OCI-LY1 (cell line): ENCODE measurements at regions not wholly inside any gene's neighbourhood (a gene's known extent, or its start where the extent isn't known, plus 50 kb on each side); places are given as distances from the start of the nearest gene placed in this dataset.

Experiments used
- H2AFZ ChIP-seq: fragments of 200-600 bp; sonication (generic), shearing (Covaris generic); 2 replicates; pipeline ENCODE4 v1.6.0; 2014; ENCODE audit warnings: antibody characterized with exemption, mild to moderate bottlenecking, low read length
- H3F3A ChIP-seq: fragments of 200-600 bp; sonication (generic), shearing (Covaris generic); 2 replicates; pipeline ENCODE4 v1.6.0; 2014; ENCODE audit warnings: mild to moderate bottlenecking, antibody characterized with exemption, low read length, moderate library complexity; ENCODE audit not compliant: insufficient read depth
- H3K27ac ChIP-seq: fragments of 200-600 bp; sonication (generic); 2 replicates; pipeline ENCODE4 v1.5.1; 2014; ENCODE audit warnings: low read length, mixed run types, mild to moderate bottlenecking, low read depth; ENCODE audit not compliant: poor library complexity, severe bottlenecking
- H3K27me3 ChIP-seq: fragments of 200-600 bp; sonication (generic); 2 replicates; pipeline ENCODE4 v1.6.0; 2014; ENCODE audit warnings: antibody characterized with exemption, mild to moderate bottlenecking, low read length, moderate library complexity; ENCODE audit not compliant: insufficient read depth
- H3K36me3 ChIP-seq: fragments of 200-600 bp; sonication (generic); 2 replicates; pipeline ENCODE4 v1.6.1; 2014; ENCODE audit warnings: mild to moderate bottlenecking, antibody characterized with exemption, low read length, moderate library complexity, mixed read lengths; ENCODE audit not compliant: insufficient read depth
- H3K4me1 ChIP-seq: fragments of 200-600 bp; sonication (generic); 2 replicates; pipeline ENCODE4 v1.5.1; 2014; ENCODE audit warnings: mild to moderate bottlenecking, low read length, moderate library complexity; ENCODE audit not compliant: insufficient read depth, severe bottlenecking
- H3K4me2 ChIP-seq: fragments of 200-600 bp; sonication (generic), shearing (Covaris generic); 2 replicates; pipeline ENCODE4 v1.6.1; 2014; ENCODE audit warnings: low read length
- H3K4me3 ChIP-seq: fragments of 200-600 bp; sonication (generic); 2 replicates; pipeline ENCODE4 v1.5.1; 2014; ENCODE audit warnings: low read length, low read depth, mild to moderate bottlenecking, mixed read lengths; ENCODE audit not compliant: poor library complexity, severe bottlenecking
- H3K79me2 ChIP-seq: fragments of 200-600 bp; shearing (Covaris generic); 2 replicates; pipeline ENCODE4 v1.6.1; 2016; ENCODE audit warnings: mixed run types, low read length, mixed read lengths; ENCODE audit not compliant: insufficient read depth
- H3K9ac ChIP-seq: fragments of 200-600 bp; sonication (generic), shearing (Covaris generic); 2 replicates; pipeline ENCODE4 v1.6.1; 2014; ENCODE audit warnings: mild to moderate bottlenecking, low read length, mixed read lengths
- H3K9me2 ChIP-seq: fragments of 200-600 bp; sonication (generic), shearing (Covaris generic); 2 replicates; pipeline ENCODE4 v1.6.1; 2014; ENCODE audit warnings: low read depth, mild to moderate bottlenecking, low read length, mixed read lengths
- H3K9me3 ChIP-seq: fragments of 200-600 bp; shearing (Covaris generic); 2 replicates; pipeline ENCODE4 v1.6.1; 2014; ENCODE audit warnings: low read length, mixed read lengths
- H4K20me1 ChIP-seq: fragments of 200-600 bp; sonication (generic), shearing (Covaris generic); 2 replicates; pipeline ENCODE4 v1.6.0; 2016; ENCODE audit warnings: mild to moderate bottlenecking, low read length; ENCODE audit not compliant: insufficient read depth
- EZH2 ChIP-seq: fragments of 200-600 bp; sonication (generic), shearing (Covaris generic); IDR thresholded peaks from 2 replicates; pipeline ENCODE4 v1.8.0; 2017; ENCODE audit warnings: borderline replicate concordance, mixed run types, mild to moderate bottlenecking, antibody characterized with exemption, low read length, moderate library complexity, mixed read lengths
- TF ChIP-seq, protein P1 (sequence below): fragments of 200-600 bp; sonication (generic), shearing (Covaris generic); IDR thresholded peaks from 2 replicates; pipeline ENCODE4 v1.5.1; 2017; ENCODE audit warnings: mild to moderate bottlenecking, antibody characterized with exemption, low read length, moderate library complexity, mixed read lengths

DNA sequence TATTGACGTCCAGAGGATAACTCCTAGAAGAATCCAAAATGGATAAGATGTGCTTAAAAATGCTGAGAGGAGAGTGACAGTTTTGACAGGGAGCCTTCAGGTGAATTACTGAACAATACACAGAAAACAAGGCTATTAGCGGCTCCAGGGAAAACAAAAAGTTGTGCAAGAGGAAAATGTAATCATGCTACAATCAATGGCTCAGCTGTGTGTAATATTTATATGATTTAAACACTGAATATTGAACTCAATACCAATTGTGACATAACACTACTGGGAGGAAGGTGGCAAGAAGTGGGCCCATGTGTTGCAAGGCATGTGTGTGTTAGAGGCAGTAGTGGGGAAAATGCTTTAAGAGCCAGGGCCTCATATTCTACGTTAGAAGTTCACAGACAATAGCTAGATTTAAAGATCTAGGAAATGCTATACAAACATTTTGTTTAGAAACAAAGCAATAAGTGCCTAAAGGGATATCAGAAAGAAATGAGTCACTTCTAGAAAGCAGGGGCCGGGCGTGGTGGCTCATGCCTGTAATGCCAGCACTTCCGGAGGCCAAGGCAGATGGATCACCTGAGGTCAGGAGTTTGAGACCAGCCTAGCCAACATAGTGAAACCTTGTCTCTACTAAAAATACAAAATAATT, 253.2 kb upstream of the IRX5 start:
- Histone ChIP-seq H4K20me1 (no peaks in the 10 kb centered on the region), H3K4me3 (no peak overlapping the region), H3K4me2 (no peak overlapping the region), H3K9ac (no peak overlapping the region), H3K79me2 (no peaks in the 10 kb centered on the region), H3K9me2 (no peaks in the 10 kb centered on the region), H3K4me1 (no peaks in the 10 kb centered on the region), H3K27me3 (no peaks in the 10 kb centered on the region), H3F3A (no peaks in the 10 kb centered on the region), H3K36me3 (no peaks in the 10 kb centered on the region), H3K27ac (no peak overlapping the region), H2AFZ (no peak overlapping the region), H3K9me3 (no peaks in the 10 kb centered on the region)
- TF ChIP-seq EZH2 = no peak
- TF ChIP-seq, protein P1, sequence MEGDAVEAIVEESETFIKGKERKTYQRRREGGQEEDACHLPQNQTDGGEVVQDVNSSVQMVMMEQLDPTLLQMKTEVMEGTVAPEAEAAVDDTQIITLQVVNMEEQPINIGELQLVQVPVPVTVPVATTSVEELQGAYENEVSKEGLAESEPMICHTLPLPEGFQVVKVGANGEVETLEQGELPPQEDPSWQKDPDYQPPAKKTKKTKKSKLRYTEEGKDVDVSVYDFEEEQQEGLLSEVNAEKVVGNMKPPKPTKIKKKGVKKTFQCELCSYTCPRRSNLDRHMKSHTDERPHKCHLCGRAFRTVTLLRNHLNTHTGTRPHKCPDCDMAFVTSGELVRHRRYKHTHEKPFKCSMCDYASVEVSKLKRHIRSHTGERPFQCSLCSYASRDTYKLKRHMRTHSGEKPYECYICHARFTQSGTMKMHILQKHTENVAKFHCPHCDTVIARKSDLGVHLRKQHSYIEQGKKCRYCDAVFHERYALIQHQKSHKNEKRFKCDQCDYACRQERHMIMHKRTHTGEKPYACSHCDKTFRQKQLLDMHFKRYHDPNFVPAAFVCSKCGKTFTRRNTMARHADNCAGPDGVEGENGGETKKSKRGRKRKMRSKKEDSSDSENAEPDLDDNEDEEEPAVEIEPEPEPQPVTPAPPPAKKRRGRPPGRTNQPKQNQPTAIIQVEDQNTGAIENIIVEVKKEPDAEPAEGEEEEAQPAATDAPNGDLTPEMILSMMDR = no peak

GRCh38 chr16:54673313-54673712, 257.4 kb upstream of the IRX5 start:
- no peaks in the 10 kb centered on the region for H3K27me3 ChIP-seq
- H2AFZ ChIP-seq = no peak overlapping the region
- no peaks in the 10 kb centered on the region for H3F3A ChIP-seq
- H3K27ac ChIP-seq = no peak overlapping the region
- no peaks in the 10 kb centered on the region for H3K9me2 ChIP-seq
- no peak overlapping the region for H3K9ac ChIP-seq
- no peaks in the 10 kb centered on the region for H3K79me2 ChIP-seq
- no peak overlapping the region for H3K4me2 ChIP-seq
- H4K20me1 ChIP-seq = no peaks in the 10 kb centered on the region
- no peaks in the 10 kb centered on the region for H3K36me3 ChIP-seq
- no peaks in the 10 kb centered on the region for H3K9me3 ChIP-seq
- H3K4me1 ChIP-seq = no peaks in the 10 kb centered on the region
- TF ChIP-seq EZH2 = no peak
- TF ChIP-seq, protein P1 = no peak
- H3K4me3 ChIP-seq = no peak overlapping the region

DNA sequence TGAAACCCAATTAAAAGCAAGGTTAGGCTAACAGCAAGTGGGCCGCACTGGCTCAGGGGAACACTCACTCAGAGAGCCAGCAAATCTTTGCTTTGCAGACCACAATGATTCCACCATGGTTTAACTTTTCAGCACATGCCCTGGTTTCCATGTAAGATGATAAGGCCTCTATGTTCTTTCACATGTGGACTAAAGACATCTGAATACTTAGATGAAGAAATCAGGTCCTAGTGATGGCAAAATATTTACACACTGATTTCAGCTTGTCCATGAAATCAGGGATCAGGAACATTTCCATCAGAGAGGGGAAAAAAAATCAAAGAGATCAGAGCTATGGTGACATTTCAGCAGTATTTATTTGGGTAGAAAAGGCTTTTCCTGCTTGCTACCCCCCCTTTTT, 258.2 kb upstream of the IRX5 start:
- TF ChIP-seq, protein P1 = no peak
- TF ChIP-seq EZH2 = no peak
- no peaks in the 10 kb centered on the region for H3F3A ChIP-seq
- no peaks in the 10 kb centered on the region for H3K9me2 ChIP-seq
- H3K27me3 ChIP-seq = no peaks in the 10 kb centered on the region
- H3K27ac ChIP-seq = no peak overlapping the region
- no peaks in the 10 kb centered on the region for H3K4me1 ChIP-seq
- H2AFZ ChIP-seq = no peak overlapping the region
- H3K36me3 ChIP-seq = no peaks in the 10 kb centered on the region
- no peaks in the 10 kb centered on the region for H3K9me3 ChIP-seq
- no peak overlapping the region for H3K4me2 ChIP-seq
- H3K4me3 ChIP-seq = no peak overlapping the region
- no peaks in the 10 kb centered on the region for H3K79me2 ChIP-seq
- no peaks in the 10 kb centered on the region for H4K20me1 ChIP-seq
- H3K9ac ChIP-seq = no peak overlapping the region
